Keratinocyte (primary cell): ENCODE measurements at regions not wholly inside any gene's neighbourhood (a gene's known extent, or its start where the extent isn't known, plus 50 kb on each side); places are given as distances from the start of the nearest gene placed in this dataset.
A peak's percentile ranks its signal among the peaks of the same experiment; 100 is the strongest.

ENCODE experiments used
- EZH2 ChIP-seq: IDR thresholded peaks from one replicate; pipeline ENCODE4 v1.6.1; 2012; ENCODE audit warnings: inconsistent platforms, mild to moderate bottlenecking, low read length, moderate library complexity
- TF ChIP-seq, protein P1 (sequence below), 3 experiments: IDR thresholded peaks in 1 of 3; conservative IDR thresholded peaks in 1 of 3; optimal IDR thresholded peaks in 1 of 3; 2 replicates in 2 of 3; 3 replicates in 1 of 3; pipeline versions ENCODE3 to v1.5.1; 2011; ENCODE audit warnings: low read length in 3 of 3, mild to moderate bottlenecking in 3 of 3, moderate library complexity in 2 of 3, control low read depth in 1 of 3, inconsistent platforms in 1 of 3; ENCODE audit not compliant: insufficient read depth in 2 of 3; ENCODE audit errors: extremely low read depth in 1 of 3

DNA sequence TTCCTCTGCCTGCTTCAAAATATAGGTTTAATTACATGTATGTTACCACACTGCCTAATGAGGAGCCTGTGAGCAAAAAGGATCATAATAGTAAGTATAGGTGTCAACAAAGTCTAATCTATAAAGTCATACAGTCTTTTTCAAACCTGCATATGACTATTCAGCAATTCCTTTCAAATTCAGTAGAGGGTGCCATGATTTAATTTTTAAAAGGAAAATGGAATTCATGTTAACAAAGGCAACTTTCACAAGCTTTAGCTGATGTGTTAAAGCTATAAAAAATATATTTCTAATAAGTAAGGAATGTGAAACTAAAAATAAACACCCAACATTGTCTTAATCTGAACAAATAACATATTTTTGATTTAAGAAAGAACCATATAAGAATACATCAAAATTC lies 52.1 kb downstream of the MPP7 start:
- TF ChIP-seq, protein P1, sequence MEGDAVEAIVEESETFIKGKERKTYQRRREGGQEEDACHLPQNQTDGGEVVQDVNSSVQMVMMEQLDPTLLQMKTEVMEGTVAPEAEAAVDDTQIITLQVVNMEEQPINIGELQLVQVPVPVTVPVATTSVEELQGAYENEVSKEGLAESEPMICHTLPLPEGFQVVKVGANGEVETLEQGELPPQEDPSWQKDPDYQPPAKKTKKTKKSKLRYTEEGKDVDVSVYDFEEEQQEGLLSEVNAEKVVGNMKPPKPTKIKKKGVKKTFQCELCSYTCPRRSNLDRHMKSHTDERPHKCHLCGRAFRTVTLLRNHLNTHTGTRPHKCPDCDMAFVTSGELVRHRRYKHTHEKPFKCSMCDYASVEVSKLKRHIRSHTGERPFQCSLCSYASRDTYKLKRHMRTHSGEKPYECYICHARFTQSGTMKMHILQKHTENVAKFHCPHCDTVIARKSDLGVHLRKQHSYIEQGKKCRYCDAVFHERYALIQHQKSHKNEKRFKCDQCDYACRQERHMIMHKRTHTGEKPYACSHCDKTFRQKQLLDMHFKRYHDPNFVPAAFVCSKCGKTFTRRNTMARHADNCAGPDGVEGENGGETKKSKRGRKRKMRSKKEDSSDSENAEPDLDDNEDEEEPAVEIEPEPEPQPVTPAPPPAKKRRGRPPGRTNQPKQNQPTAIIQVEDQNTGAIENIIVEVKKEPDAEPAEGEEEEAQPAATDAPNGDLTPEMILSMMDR (optimal IDR thresholded peaks at IDR 0.05 in 1 of 3, IDR thresholded peaks at IDR 0.05 in 1 of 3, conservative IDR thresholded peaks at IDR 0.05 in 1 of 3; ENCODE audit: extremely low read depth in 1 of 3, insufficient read depth in 2 of 3, low read length in 3 of 3), result peak in 2 of 3 experiments; percentile 14 to 40
- no peak for TF ChIP-seq EZH2
